HuH-7.5 (cell line): ENCODE measurements at regions not wholly inside any gene's neighbourhood (a gene's known extent, or its start where the extent isn't known, plus 50 kb on each side); places are given as distances from the start of the nearest gene placed in this dataset.

Experiments used
- DNase-seq: peaks from one replicate; pipeline ENCODE4 v3.0.0; 2011; ENCODE audit warnings: low spot score

DNA sequence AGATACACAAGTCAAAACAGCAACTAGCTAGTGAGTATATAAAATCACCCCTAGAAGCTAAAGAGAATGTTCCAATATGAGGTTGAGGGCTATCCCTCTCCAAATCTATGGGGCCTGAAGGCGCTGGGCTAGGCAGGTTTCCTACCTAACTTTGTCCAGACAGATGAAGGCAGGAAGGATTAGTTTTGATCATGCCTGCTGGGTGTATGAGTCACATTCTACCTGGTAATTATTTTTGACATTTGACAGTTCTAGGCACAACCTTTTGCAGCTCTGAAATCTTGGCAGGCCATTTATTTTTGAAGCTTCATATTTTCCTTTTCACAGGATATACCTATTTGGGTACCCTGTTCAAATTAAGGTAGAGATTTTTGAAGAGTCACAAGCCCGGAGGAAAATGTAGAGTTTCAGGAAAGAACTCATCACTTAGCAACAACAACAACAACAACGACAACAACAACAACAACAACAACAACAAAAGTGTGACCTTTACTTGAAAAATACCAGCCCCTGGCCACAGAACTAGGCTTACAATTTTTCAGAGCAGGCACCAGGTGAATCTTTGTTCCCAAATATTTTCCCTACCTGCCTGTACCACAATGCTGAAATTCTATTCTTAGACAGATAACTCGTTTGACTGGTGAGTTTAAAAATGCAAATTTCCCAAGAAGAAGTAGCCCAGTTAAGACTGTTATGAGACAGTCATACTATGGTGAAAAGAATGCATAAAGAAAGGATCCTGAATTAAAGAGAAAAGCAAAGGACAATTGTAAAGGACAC, 175.5 kb upstream of the TUT7 start:
- no peak for DNase-seq

DNA sequence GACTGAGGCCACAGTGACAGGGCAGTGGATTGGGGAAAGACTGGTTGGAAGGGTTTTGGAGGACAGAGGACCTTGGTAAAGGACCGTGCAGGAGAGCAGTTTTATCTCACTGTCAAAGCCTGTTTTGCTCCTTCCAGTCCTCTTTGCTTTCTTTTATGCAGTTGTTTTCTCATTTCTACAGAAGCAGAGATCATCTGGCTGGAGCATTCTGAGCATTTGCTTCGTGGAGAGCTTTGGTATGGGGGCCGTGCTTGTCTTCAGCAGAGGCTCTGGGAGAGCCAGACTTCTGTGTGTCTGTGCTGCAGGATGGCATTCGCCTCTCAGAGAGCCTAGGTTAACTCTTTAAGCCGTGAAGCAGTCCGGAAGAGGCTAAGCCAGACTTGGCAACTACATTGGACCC, 171.8 kb upstream of the TUT7 start:
- no peak for DNase-seq

- no peak for DNase-seq
Observed at GRCh38 chr9:86525182-86525581, 171.0 kb upstream of the TUT7 start.

DNA sequence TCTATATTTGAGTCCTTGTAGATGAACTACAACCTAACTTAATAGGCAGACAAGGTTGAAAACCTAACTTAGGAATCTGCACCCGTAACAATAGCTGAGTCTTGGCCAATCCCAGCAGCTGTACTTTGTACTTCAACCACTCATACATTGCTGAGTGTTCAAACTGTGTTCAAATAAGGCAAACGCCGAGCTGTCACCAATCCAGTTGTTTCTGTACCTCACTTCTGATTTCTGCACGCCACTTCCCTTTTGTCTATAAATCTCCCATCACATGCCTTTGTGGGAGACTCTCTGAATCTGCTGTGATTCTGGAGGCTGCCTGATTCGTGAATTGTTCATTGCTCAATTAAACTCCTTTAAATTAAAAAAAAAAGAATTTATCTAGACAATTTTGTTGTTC, 167.8 kb upstream of the TUT7 start:
- no peak for DNase-seq

DNA sequence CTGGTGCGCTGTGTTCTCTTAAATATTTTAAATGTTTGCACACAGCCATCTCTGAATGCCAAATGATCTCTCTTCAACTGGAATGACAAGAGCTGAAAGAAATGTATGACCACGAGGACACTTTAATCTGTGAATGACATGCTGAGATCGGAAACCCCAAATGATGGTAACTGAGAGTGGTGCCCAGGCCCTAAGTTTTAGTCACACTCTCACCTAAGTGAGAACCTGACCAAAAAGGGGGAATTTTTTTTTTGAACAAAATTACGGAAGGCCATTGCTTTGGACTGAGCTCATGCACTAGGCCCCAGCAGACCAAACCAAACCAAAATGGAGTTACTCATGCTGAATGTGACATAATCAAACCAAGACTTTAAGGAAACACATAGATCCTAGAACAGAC, 167.1 kb upstream of the TUT7 start:
- DNase-seq, result no peak

DNA sequence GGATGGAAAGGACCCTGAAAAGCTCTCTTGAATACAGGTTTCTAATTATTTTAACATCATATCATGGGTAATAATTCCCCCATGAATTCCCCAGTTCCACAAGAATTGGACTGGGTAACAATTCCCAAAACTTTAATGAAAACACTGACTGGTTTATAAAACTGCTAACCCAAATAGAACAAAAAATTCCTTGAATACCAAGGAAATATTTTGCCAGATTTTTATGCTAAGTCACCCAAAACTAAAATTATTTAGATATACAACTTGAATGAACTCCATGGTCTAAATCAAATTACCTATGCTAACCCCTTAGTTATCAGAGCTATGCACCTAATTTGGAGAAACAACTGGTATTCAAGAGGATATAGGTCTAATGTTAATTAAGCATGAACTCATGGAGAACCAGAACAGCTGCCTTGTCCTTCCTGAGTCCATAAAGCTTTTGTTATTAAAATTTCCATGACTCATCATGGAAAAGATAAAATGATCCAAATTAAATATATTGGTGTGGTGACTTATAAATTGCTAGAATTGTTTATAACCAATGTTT, 164.9 kb upstream of the TUT7 start:
- DNase-seq, result no peak

- no peak for DNase-seq
Observed at GRCh38 chr9:86517475-86517874, 163.3 kb upstream of the TUT7 start.

- no peak for DNase-seq
Observed at GRCh38 chr9:86516564-86516963, 162.4 kb upstream of the TUT7 start.

DNA sequence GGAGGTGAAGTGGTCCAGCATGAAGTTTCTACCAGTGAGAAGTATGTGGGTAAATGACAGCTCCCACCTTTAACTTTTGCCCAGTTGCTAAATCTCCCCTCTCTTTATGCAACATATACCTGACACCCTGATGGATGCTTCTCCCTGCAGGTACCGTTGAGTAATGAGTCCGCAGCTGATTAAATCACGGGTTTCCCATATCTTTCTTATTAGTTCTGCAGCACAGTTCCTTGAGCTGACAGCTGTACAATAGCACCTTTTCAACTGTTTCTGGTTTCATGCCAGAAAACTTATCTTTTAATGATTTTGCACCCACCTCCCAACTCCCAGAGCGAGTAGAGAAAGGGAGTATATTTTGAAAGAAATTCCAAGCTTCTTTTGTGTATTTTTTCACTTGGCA, 161.0 kb upstream of the TUT7 start:
- DNase-seq, result no peak

GRCh38 chr9:86513429-86513828, 159.2 kb upstream of the TUT7 start:
- no peak for DNase-seq

DNA sequence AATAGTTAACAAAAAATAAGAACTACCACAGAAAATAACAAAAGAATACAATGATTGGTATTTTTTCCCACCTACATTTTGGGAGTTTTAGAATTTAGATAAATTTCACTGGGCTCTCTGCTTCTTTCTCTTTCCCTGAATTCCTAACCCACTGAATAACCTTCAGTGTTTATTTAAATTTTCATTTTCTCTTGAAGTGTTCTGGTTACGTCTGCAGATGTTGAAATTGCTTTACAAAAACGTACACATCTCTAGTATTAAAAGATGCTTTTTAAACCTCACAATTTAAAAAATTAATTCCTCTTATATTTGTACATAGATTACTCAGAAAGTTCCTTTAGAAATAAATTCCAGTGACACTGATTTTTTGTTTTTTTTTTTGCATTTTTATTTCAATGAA, 158.7 kb upstream of the TUT7 start:
- no peak for DNase-seq

GRCh38 chr9:86511614-86512360, 157.6 kb upstream of the TUT7 start:
- DNase-seq, result no peak

DNA sequence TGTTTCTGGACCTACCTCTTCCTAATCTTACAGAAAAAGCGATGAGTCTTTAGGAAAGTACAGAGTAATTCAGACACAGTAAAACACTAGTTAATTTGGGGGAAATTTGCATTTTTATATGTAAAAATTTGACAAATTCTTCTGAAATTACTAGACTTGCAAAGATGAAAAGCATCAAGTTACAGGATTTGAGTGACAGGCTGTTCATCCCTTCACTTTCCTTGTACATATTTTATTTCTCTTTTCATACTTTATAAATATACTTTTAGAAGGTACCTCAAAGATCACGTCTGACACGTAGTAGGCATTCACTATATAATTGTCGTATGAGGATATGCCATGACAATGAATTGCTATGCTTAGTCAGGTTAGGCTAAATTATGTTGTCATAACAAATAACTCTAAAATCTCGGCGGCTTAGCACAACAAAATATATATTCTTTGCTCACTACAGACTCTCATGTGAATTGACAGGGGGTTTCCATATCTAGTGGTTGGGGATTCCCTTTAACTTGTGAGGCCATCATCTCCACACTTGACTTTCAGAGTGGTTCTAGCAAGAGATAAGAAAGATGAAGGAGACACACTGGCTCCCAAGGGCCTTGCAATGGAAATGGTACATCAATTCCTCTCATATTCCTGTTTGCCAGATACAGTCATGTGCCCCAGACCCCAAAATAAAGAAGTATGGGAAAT, 154.1 kb upstream of the TUT7 start:
- DNase-seq, result no peak

- DNase-seq, result no peak
Observed at GRCh38 chr9:86507212-86507630, 153.0 kb upstream of the TUT7 start.

DNA sequence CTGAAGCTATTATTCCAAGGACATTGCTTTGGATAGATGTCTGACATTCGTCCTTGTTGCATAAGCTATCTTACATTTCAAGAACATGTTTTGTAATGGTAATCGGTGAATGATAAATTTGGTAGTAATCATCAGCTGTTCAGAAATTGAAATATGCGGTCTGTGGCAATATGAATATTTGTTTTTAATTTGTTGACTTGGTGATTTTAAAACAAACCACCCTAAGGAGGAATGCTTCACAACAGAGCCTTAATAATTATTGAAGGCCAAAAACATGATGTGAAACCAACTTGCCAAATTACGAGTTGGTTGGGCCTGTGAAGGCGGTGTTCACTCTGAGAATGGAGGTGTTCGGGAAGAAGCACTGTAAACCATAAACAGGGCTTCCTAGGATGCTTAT, 149.7 kb upstream of the TUT7 start:
- DNase-seq, result no peak

GRCh38 chr9:86503314-86503713, 149.1 kb upstream of the TUT7 start:
- DNase-seq, result no peak

DNA sequence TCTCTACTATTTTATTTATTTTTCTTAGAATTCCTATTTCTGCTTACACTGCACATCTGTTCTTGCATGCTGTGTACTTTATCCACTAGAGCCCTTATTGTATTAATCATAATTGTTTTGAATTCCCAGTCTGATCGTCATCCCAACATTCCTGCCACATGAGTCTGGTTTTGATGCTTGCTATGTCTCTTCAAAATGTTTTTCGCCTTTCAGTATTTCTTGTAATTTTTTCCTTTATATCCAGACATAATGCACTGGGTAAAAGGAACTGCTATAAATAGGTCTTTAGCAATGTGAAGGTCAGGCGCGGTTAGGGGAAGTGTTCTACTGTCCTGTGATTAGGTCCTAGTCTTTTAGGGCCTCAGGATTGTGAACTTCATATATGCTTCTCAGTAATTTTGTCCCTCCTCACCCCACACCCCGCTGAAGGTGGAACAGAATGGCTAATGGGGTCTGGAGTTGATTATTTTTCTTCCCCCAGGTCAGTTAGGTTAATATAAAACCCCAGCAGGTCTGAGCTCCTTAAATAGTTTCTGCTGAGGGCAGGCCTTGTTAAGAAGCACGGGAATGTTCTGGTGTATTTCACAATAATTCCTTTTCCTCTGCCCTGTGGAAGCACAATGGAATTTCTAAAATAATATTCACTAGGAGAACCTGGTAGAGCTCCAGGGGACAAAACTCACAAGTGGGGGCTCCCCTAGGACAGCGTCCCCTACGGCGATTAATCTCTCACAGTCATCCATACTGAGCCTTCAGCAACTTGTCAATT, 146.6 kb upstream of the TUT7 start:
- DNase-seq, result no peak

GRCh38 chr9:86500031-86500430, 145.8 kb upstream of the TUT7 start:
- DNase-seq, result no peak

- no peak for DNase-seq
Observed at GRCh38 chr9:86494644-86495111, 140.5 kb upstream of the TUT7 start.

DNA sequence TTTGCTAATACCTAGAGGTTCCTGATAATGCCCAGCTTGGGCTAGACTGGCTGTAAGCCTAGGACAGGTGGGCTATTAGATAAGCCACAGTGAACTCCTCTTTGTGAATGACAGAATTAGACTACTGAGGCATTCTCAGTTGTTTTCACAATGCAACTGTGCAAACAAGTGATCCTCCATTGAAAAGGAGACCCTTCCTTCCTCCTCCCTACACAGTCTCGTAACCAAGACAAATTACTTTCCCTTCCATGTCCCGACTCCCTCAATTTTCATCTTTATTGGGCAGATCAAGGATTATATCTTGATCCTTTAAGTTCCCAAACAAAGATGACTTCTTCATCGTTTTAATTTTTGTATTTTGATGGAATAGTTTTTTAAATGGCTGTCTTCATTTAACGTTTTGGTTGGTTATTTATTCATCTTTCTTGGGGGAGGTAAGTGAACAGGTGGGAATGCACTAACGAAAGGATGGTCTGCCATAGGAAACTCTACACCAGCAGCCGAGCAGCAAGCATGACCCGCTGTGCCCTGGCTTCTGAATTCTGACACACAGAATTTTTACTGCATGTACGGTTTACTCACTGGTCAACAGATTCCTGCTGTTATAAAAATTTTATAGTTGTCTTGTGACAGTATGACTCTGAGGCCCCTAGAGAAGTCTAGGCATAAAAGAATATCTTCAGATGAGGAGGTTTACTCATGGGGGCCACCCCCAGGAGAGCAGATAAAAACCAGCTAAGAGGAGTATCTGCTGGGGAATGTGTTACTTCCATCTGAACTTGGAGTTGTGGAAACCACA, 137.5 kb upstream of the TUT7 start:
- DNase-seq, result no peak

- no peak for DNase-seq
Observed at GRCh38 chr9:86488794-86489193, 134.6 kb upstream of the TUT7 start.
